ENCODE measurements at regions not wholly inside any gene's neighbourhood (a gene's known extent, or its start where the extent isn't known, plus 50 kb on each side); places are given as distances from the start of the nearest gene placed in this dataset.

DNA sequence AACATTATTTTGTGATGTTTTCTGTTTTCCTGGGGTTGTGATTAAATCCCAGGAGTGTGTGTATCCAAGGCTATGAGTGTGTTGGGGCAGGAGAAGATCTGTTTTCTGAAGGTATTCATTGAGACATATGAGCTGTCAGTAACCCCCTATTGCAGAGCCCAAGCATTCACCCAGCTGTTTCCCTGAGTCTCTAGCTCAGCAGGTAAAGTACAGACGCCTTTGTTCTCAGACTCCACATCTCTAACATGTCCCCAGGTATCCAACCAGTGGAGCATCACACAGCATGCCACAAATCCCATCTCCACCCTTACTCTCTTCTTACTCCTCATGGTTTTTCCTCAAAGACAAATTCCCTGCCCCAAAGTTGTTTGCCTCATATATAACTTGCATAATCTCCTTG is 213.6 kb downstream of the PCDH20 start (continued):
- TF ChIP-seq HDAC2 (IDR thresholded peaks at IDR 0.05; ENCODE audit: borderline replicate concordance in 1 of 2, low read depth in 2 of 2, low read length in 2 of 2) (peak in 1 of 2 experiments; percentile 84; a peak in 1 of 4 replicates), NANOG (IDR thresholded peaks at IDR 0.05; ENCODE audit: insufficient read depth, low read depth, low read length, poor library complexity, severe bottlenecking) (peak; percentile 84)
